DMS79 treated with DMSO at 0.1 percent for 48 hours (cell line): ENCODE measurements at regions not wholly inside any gene's neighbourhood (a gene's known extent, or its start where the extent isn't known, plus 50 kb on each side); places are given as distances from the start of the nearest gene placed in this dataset.
A peak's percentile ranks its signal among the peaks of the same experiment; 100 is the strongest.

Experiments used
- DNase-seq: peaks from one replicate; lab custom pipeline; 2025; lab: John Stamatoyannopoulos, UW

GRCh38 chr4:182971702-182972101 is 54.5 kb upstream of the DCTD start:
- DNase-seq, result no peak

GRCh38 chr4:182969651-182970279 is 52.6 kb upstream of the DCTD start:
- peak; percentile 49 for DNase-seq

GRCh38 chr4:182968917-182969650 is 51.9 kb upstream of the DCTD start:
- DNase-seq, result no peak

- no peak for DNase-seq
Observed at GRCh38 chr4:182967403-182967802, 50.2 kb upstream of the DCTD start.
